ENCODE measurements at regions not wholly inside any gene's neighbourhood (a gene's known extent, or its start where the extent isn't known, plus 50 kb on each side); places are given as distances from the start of the nearest gene placed in this dataset.
"Not testable (repeated sequence)": the region's sequence is repeated elsewhere in the genome, so short reads cannot be mapped to it uniquely, and the experiment has no call there.

DNA sequence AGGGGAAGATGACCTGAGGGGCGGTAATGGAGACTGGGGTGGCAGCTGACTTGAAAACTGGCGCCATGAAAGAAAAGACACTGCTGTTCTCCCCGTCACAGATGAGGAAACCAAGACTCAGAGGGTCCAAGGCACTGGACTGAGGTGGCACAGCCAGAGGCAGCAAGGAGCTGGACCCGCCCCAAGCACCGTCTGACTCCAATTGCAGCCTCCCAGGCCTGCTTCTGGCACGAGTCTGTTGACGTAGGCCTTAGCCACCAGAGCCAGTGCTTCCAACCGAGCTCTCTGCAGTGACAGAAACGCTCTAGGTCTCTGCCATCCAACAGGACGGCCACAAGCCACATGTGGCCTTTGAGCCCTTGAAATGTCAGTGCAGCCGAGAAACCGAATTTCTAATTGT is 193.2 kb downstream of the OLFM1 start:
- no peak for TF ChIP-seq CTCF (IDR thresholded peaks at IDR 0.05; ENCODE audit: low read depth, low read length)

DNA sequence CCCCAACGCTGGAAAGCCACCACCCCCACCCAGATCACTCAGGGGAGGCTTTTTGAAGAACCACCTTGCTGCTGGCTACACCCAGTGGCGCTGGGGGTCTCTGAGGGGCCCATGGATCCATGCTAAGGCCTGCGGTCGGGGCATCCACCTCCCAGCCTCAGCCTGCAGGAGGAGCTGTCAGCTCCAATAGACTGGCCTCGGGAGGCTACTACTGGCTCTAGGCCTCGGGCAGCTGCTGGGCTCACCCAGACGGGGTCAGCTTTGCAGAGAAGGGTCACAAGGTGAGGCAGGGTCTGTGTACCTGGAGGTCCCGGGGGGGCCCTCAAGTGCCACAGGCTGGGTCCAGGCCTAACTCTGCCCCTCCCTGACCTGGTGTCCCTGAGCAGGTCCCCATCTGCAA is 193.7 kb downstream of the OLFM1 start:
- no peak overlapping the region for H3K4me3 ChIP-seq (ENCODE audit: low read depth, low read length)
- TF ChIP-seq CTCF (IDR thresholded peaks at IDR 0.05; ENCODE audit: low read depth, low read length), result no peak

More for the DNA sequence above, 193.2 kb downstream of the OLFM1 start:
- H3K4me3 ChIP-seq (ENCODE audit: low read depth, low read length), result no peak overlapping the region

DNA sequence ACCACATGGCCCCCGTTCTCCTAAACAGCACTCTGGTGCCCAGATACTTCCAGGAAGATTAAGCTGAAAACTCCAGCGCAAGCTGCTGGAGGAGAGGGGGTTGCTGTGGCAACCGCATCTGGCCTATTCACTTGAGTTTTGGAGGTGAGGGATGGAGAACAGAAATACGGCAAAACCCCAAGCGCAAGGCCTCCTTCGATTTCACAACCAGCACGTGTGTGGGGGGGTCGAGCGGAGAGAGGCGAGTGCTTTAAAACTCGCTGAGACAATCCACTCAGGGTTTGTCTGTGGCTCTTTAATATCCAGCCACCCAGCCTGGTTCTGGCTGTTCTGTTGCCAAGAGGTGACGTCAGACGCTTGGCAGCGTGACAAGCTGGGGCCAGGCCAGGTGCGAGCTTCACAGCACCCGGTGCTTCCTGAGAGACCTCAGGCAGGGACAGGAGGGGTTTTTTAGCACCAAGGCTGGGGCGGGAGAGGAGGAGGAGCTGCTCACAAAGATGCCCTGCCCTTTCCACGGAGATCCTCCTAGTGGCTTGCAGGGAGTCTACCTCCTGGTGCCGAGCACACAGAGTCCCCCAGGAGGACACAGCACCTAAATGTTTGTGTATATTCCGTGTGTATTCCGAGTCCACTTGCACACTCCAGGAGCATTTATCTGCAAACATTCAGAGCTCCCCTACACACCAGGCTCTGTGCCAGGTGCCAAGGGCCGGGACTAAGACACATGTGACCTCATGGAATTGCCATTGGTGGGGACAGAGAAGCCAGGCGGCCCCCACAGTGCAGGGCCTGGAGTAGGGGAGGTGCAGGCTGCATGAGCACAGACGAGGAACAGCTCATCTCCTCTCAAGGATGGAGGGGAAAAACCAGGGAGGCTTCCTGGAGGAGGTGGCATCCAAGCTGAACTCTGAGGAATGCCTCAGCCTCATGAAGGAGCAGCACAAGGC is 194.6 kb downstream of the OLFM1 start:
- no peak overlapping the region for H3K4me3 ChIP-seq (ENCODE audit: low read depth, low read length)
- no peak for TF ChIP-seq CTCF (IDR thresholded peaks at IDR 0.05; ENCODE audit: low read depth, low read length)

- H3K4me3 ChIP-seq (ENCODE audit: low read depth, low read length), result no peak overlapping the region
- TF ChIP-seq CTCF (IDR thresholded peaks at IDR 0.05; ENCODE audit: low read depth, low read length), result no peak
Observed at GRCh38 chr9:135282808-135283207, 195.3 kb downstream of the OLFM1 start.

DNA sequence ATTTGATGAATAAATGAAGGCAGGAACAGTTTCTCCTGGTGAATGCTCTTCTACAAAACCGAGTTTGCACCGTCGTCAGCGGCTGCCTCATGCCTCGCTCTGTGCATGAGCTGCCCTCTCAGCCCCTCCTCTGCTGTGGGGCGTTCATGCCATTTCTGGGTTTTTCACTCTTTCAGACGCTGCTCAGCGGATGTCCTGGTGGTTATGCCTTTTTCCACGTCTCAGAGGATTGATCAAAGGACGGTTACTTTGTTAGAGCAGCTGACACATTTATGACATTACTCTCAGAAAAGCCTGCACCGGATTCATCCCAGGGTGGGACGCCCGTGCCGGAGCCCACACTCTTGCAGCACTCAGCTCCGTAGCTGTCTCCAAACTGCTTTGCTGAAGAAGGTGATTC is 195.9 kb upstream of the PPP1R26 start:
- no peak overlapping the region for H3K4me3 ChIP-seq (ENCODE audit: low read depth, low read length)
- TF ChIP-seq CTCF (IDR thresholded peaks at IDR 0.05; ENCODE audit: low read depth, low read length), result no peak

GRCh38 chr9:135284386-135285134 is 195.0 kb upstream of the PPP1R26 start:
- H3K4me3 ChIP-seq (ENCODE audit: low read depth, low read length), result no peak overlapping the region
- no peak for TF ChIP-seq CTCF (IDR thresholded peaks at IDR 0.05; ENCODE audit: low read depth, low read length)

GRCh38 chr9:135286187-135286925 is 193.2 kb upstream of the PPP1R26 start:
- not testable (repeated sequence) for H3K4me3 ChIP-seq (ENCODE audit: low read depth, low read length)
